GM12878 (cell line): ENCODE measurements at regions not wholly inside any gene's neighbourhood (a gene's known extent, or its start where the extent isn't known, plus 50 kb on each side); places are given as distances from the start of the nearest gene placed in this dataset.

ENCODE experiments used
- ATAC-seq: fragments of 200-7000 bp; cut with Tn5 transposase; 3 replicates; pipeline ENCODE4 v1.9.1; 2020; ENCODE audit warnings: mild to moderate bottlenecking, moderate library complexity
- BruUV-seq: library from RNA; stranded (reverse); fragments of 400-500 nt; replicated peaks from 2 replicates; lab custom pipeline; 2021; lab: Mats Ljungman, UMichigan
- CTCF ChIA-PET: fragments of 300-600 bp; sonication (Branson Sonifier 250); formaldehyde crosslinking; extraction: SDS; loops from one replicate; lab custom pipeline; 2021; ENCODE audit warnings: inconsistent platforms; lab: Yijun Ruan, JAX
- POLR2A ChIA-PET: fragments of 350-600 bp; formaldehyde crosslinking; extraction: SDS; loops from one replicate; lab custom pipeline; 2021; ENCODE audit warnings: inconsistent platforms; lab: Charles Lee
- RAD21 ChIA-PET: fragments of 300-600 bp; sonication (Branson Sonifier 250); formaldehyde crosslinking; loops from one replicate; lab custom pipeline; 2023; ENCODE audit warnings: antibody characterized with exemption; ENCODE audit not compliant: unreplicated experiment; lab: Charles Lee
- SMC1A ChIA-PET: fragments of 300-600 bp; sonication (Branson Sonifier 250); formaldehyde crosslinking; loops from one replicate; lab custom pipeline; 2023; ENCODE audit not compliant: unreplicated experiment, uncharacterized antibody; lab: Charles Lee
- DNase-seq: peaks from one replicate; pipeline ENCODE4 v3.0.0-alpha.2; 2011; ENCODE audit warnings: low read depth, low spot score
- FAIRE-seq: peaks from 3 replicates; lab custom pipeline; 2011; peaks lifted over from hg19 to GRCh38; lab: Jason Lieb, UNC
- H2AFZ ChIP-seq: 2 replicates; pipeline ENCODE4 v1.6.0; 2011; ENCODE audit warnings: low read depth, low read length, control low read depth; ENCODE audit not compliant: control insufficient read depth
- H3K27ac ChIP-seq: 2 replicates; pipeline ENCODE4 v1.5.1; 2011; ENCODE audit warnings: control low read depth; ENCODE audit not compliant: control insufficient read depth, insufficient read depth
- H3K27me3 ChIP-seq, 2 experiments: replicated peaks in 1 of 2; 2 replicates each; pipeline versions ENCODE4 v1.6.0 to v1.6.1; 2011; ENCODE audit warnings: low read length in 1 of 2; ENCODE audit not compliant: control insufficient read depth in 2 of 2, insufficient read depth in 2 of 2
- H3K36me3 ChIP-seq, 2 experiments: 2 replicates each; pipeline ENCODE4 v1.5.1; 2011; ENCODE audit warnings: low read length in 1 of 2; ENCODE audit not compliant: control insufficient read depth in 2 of 2, insufficient read depth in 2 of 2
- H3K4me1 ChIP-seq: 2 replicates; pipeline ENCODE4 v1.6.1; 2011; ENCODE audit warnings: mild to moderate bottlenecking, low read length, moderate library complexity, mixed read lengths; ENCODE audit not compliant: control insufficient read depth, insufficient read depth
- H3K4me2 ChIP-seq: 2 replicates; pipeline ENCODE4 v1.6.0; 2011; ENCODE audit warnings: control low read depth; ENCODE audit not compliant: control insufficient read depth, insufficient read depth
- H3K4me3 ChIP-seq: fragments of 200-600 bp; sonication (generic); 2 replicates; pipeline ENCODE4 v1.5.1; 2016
- H3K79me2 ChIP-seq: 2 replicates; pipeline ENCODE4 v1.6.0; 2011; ENCODE audit warnings: low read length; ENCODE audit not compliant: control insufficient read depth, insufficient read depth
- H3K9ac ChIP-seq: 2 replicates; pipeline ENCODE4 v1.8.0; 2011; ENCODE audit warnings: low read length, control low read depth, mixed read lengths; ENCODE audit not compliant: control insufficient read depth, insufficient read depth
- H3K9me3 ChIP-seq: replicated peaks from 3 replicates; pipeline ENCODE4 v1.5.1; 2011; ENCODE audit warnings: mild to moderate bottlenecking, low read length; ENCODE audit not compliant: control insufficient read depth, insufficient read depth
- H4K20me1 ChIP-seq: 2 replicates; pipeline ENCODE4 v1.6.0; 2011; ENCODE audit not compliant: control insufficient read depth, insufficient read depth
- HDAC6 ChIP-seq: fragments of 200-600 bp; sonication (generic); IDR thresholded peaks from one replicate; pipeline ENCODE4 v1.8.0; 2017; ENCODE audit warnings: antibody characterized with exemption; ENCODE audit not compliant: unreplicated experiment
- HSF1 ChIP-seq: fragments of 150-350 bp; IDR thresholded peaks from 2 replicates; pipeline ENCODE4 v1.6.1; 2014; ENCODE audit warnings: mild to moderate bottlenecking, low read depth, low read length
- IRF3 ChIP-seq: fragments of 450-650 bp; IDR thresholded peaks from 2 replicates; pipeline ENCODE4 v1.6.1; 2014; ENCODE audit warnings: mild to moderate bottlenecking
- MLLT1 ChIP-seq: fragments of 450-650 bp; IDR thresholded peaks from 2 replicates; pipeline ENCODE4 v1.6.1; 2016; ENCODE audit warnings: mild to moderate bottlenecking
- NBN ChIP-seq: fragments of 450-650 bp; IDR thresholded peaks from 2 replicates; pipeline ENCODE4 v1.6.1; 2016
- NR2C1 ChIP-seq: fragments of 450-650 bp; IDR thresholded peaks from 2 replicates; pipeline ENCODE4 v1.6.1; 2017; ENCODE audit warnings: antibody characterized with exemption, mild to moderate bottlenecking, moderate library complexity
- NR2C2 ChIP-seq: IDR thresholded peaks from 2 replicates; pipeline ENCODE4 v1.6.1; 2011; ENCODE audit warnings: borderline replicate concordance, low read depth; ENCODE audit not compliant: control insufficient read depth, insufficient read length
- NR2F1 ChIP-seq: fragments of 450-650 bp; conservative IDR thresholded peaks from 2 replicates; pipeline ENCODE4 v1.6.1; 2017; ENCODE audit warnings: mild to moderate bottlenecking
- PAX5 ChIP-seq: IDR thresholded peaks from 2 replicates; pipeline ENCODE4 v1.6.1; 2011; ENCODE audit warnings: low read depth, low read length, borderline replicate concordance
- SKIL ChIP-seq: fragments of 450-650 bp; IDR thresholded peaks from 2 replicates; pipeline ENCODE4 v1.6.1; 2017; ENCODE audit warnings: mild to moderate bottlenecking, low read depth, inconsistent platforms; ENCODE audit not compliant: poor library complexity, severe bottlenecking
- SMARCA5 ChIP-seq: fragments of 450-650 bp; IDR thresholded peaks from 2 replicates; pipeline ENCODE4 v1.6.1; 2017; ENCODE audit warnings: mild to moderate bottlenecking
- USF2 ChIP-seq: IDR thresholded peaks from 2 replicates; pipeline ENCODE4 v1.6.1; 2011; ENCODE audit warnings: low read depth, low read length, improper control_type of control experiment, borderline replicate concordance
- ZBED1 ChIP-seq: IDR thresholded peaks from 2 replicates; pipeline ENCODE4 v1.6.1; 2016; ENCODE audit warnings: borderline replicate concordance
- ZBTB33 ChIP-seq: fragments of 450-650 bp; IDR thresholded peaks from 2 replicates; pipeline ENCODE4 v1.6.1; 2017; ENCODE audit warnings: mild to moderate bottlenecking
- WGBS: methylation state at CpG from one replicate; pipeline ENCODE4 v1.1.6; 2016; ENCODE audit warnings: low lambda C conversion rate; ENCODE audit not compliant: insufficient replicate concordance, insufficient coverage; ENCODE audit errors: missing lambda C conversion rate; 5-methylcytosine and 5-hydroxymethylcytosine counted together
- in situ Hi-C: fragments of 300-500 bp; cut with MboI; formaldehyde crosslinking; loops from 9 replicates; pipeline ENCODE4 v1.14.3; 2018; ENCODE audit warnings: mixed read lengths
- intact Hi-C: fragments of 100-400 bp; cut with micrococcal nuclease; formaldehyde crosslinking; loops from one replicate; pipeline ENCODE4 v1.14.2; 2022; ENCODE audit not compliant: unreplicated experiment

- no peak overlapping the region for H3K9ac ChIP-seq
- CTCF ChIA-PET = no interaction called here
- WGBS = 58% methylated on average over 11 of the region's 11 CpGs
- H3K36me3 ChIP-seq = no peaks in the 10 kb centered on the region
- no peak overlapping the region for H2AFZ ChIP-seq
- ATAC-seq = no peak
- intact Hi-C loops (no loop called here), in situ Hi-C loops (loop anchor here (25.0 kb wide), 1 partner anchor 103 kb away; no protein-coding TSS in a partner anchor)
- H3K4me2 ChIP-seq = no peak overlapping the region
- SMC1A ChIA-PET = no interaction called here
- BruUV-seq = no TSS peak
- DNase-seq = no peak
- H3K4me3 ChIP-seq = no peak overlapping the region
- RAD21 ChIA-PET = no interaction called here
- no peak overlapping the region for H3K27ac ChIP-seq
- no peaks in the 10 kb centered on the region for H4K20me1 ChIP-seq
- FAIRE-seq = no peak
- no peaks in the 10 kb centered on the region for H3K79me2 ChIP-seq
- H3K27me3 ChIP-seq = peaks cover 0 to 2% of the 10 kb centered on the region in 2 experiments; a peak in 3 of 4 replicates
- H3K9me3 ChIP-seq = no peaks in the 10 kb centered on the region
- H3K4me1 ChIP-seq = no peaks in the 10 kb centered on the region
- POLR2A ChIA-PET = no interaction called here
- no peak for TF ChIP-seq NR2F1
- TF ChIP-seq ZBTB33 = no peak
- TF ChIP-seq SKIL = no peak
- TF ChIP-seq MLLT1 = no peak
- no peak for TF ChIP-seq HSF1
- no peak for TF ChIP-seq USF2
- TF ChIP-seq HDAC6 = no peak
- no peak for TF ChIP-seq SMARCA5
- TF ChIP-seq NBN = no peak
- TF ChIP-seq NR2C2 = no peak
- TF ChIP-seq ZBED1 = no peak
- no peak for TF ChIP-seq NR2C1
- TF ChIP-seq PAX5 = no peak
- no peak for TF ChIP-seq IRF3
Measured at GRCh38 chr10:6734286-6734685, 154.2 kb upstream of the PRKCQ start.
